Activated CD4-positive, alpha-beta T cell treated with anti-CD3 and anti-CD28 coated beads, Interleukin-2, amount 50 U/mL, for 16 hours (primary cell): ENCODE measurements at regions not wholly inside any gene's neighbourhood (a gene's known extent, or its start where the extent isn't known, plus 50 kb on each side); places are given as distances from the start of the nearest gene placed in this dataset.

ENCODE experiments used
- DNase-seq: peaks from one replicate; pipeline ENCODE4 v3.0.0-alpha.2; 2020

DNA sequence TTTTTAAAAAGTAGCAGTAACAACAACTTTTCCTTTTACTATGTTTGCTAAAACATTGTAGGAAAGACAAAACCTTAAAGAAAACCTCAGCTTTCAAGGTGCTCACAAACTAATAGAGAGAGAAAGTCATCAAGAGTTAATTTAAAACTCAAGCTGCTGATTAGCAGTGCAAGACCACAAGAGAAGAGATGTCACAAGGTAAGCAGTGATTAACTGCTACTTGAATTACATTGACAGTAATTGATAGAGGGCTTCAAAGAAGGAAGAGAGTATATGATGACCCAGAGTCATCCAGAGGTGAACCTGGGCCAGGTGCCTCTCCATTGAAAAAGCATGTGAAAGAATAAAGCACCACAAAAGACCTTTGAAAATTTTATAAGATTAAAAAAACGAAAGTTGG, 939.6 kb upstream of the CNTNAP5 start:
- DNase-seq = no peak

DNA sequence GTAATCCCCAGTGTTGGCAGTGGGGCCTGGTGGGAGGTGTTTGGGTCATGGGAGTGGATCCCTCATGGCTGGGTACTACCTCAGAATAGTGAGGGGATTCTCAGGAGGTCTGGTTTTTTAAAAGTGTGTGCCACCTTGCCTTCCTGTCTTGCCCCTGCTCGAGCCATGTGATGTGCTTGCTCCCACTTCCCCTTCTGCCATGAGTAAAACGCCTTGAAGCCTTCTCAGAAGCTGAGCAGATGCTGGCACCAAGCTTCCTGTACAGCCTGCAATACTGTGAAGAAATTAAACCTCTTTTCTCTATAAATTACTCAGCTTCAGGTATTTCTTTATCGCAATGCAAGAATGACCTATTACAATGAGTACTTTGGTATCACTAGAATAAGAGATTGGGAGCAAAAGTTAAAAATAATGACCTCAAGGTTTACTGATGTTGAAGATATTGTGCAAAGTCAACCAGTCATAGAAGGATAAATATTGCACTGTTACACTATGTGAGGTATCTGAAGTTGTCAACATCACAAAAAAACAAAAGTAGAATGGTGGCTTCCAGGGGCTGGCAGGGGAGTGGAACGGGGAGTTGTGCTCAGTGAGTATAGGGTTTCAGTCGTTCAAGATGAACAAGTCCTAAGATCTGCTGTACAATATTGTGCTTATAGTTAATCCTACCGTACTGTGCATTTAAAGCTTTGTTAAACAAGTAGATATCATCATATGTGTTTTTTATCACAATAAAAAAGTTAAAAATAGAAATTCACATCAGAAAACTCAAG, 938.3 kb upstream of the CNTNAP5 start:
- DNase-seq = no peak

DNA sequence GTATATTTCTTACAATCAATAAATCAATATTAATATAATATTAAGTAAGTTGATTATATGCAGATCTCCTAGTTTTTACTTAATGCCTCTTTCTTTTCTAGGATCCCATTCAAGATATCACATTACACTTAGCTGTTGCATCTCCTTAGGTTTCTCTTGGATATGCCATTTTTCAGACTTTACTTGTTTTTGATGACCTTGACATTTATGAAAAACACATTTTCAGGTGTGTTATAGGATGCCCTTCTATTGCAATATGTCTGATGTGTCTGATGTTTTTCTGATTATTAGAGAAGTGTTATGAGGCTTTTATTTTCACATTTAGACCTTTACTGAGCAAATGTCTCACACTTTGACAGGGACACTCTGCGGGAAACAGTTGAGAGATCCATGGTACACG, 933.6 kb upstream of the CNTNAP5 start:
- DNase-seq = no peak

DNA sequence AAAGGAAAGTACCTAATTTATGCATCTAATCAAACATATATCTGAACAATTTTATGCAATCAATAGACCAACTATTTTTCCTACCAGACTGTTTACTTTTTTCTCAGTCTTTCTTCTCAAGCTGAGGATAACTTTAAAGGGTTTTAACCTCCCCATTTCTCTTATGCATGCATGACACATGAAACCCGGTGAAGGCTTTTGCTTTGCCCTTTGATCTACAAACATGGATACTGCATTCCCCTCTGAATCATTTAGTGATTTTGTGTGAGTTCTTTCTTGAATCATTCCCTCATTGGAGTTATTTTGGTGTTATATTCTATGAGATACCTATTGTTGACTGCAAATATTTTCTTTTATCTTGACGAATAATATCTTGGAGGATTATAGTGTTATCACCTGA, 931.9 kb upstream of the CNTNAP5 start:
- no peak for DNase-seq

DNA sequence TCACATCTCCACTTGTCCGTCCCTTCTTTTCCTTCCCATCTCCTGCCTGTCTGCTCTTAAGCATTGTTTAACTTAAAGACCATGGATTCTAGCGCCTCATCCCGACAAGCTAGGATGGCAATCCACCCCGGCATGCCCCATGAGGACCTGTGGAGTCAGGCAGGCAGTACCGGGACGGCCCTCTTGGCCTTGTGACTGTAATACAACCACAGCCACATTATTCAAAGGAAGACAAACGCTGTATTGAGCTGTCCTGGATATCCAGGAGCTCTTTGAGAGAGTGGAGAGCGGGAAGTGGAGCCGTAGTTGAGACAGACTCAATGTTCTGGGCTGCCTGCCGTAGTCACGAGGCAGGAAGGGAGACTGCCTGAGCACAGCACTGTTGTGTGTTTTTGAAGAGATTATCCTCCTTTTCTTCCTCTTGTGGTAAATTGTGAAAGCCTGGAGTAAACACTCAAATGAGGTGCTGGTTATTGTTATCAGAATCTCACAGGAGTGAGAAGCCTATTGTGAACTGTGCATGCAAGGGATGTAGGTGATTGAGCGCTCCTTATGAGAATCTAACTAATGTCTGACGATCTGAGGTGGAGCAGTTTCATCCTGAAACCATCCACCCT, 929.8 kb upstream of the CNTNAP5 start:
- DNase-seq = no peak

DNA sequence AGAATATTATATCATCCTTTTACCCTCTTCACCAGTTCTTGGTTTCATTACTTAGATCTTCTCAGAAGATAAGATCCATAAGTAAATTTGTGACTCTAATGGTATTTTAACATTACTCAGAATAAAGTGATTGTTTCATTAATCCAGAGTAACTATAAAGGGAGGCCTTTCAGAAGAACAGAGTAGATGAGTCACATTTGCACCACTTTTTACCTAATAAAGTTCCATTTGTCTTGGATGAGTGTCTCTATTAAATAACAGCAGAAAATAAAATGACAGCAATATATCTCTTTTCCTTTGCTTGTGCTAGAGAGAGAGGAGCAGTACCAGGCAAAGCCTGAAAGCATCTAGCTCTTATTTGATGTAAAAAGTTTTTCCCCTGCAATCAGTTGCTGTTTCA, 926.5 kb upstream of the CNTNAP5 start:
- DNase-seq = no peak

DNA sequence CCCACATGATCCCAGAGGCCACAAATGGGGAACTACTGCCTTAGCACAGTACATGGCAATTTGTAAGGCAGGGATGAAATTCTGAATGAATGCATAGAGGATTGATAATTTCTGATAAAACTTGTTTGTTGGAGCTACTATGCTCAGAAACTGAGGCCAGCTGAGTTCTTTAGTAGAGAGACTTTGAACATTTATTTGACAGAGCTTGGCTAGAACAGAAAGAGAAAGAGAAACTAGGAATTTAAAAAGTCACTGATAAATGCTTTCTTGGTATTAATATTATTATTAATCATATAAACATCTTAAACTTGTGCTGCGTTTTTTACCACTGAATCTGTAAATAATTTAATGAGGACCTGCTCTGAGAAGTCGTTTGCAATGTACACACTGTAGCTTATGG, 923.7 kb upstream of the CNTNAP5 start:
- DNase-seq = no peak

DNA sequence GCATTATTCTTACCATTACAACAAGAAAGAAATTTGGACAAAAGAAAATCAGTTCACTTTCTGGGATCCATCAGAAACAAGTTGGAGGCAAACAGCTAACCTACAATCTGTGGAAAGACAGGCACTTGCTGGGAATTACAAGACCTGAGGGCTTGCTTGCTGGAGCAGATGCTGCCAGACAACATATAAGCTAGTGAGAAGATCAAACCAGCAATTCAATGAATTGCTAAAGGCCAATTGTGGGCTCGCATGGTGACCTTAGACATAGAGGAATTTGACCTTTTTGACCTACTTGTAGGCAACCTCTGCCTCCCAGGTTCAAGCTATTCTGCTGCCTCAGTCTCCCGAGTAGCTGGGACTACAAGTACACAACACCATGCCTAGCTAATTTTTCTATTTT, 921.2 kb upstream of the CNTNAP5 start:
- no peak for DNase-seq

DNA sequence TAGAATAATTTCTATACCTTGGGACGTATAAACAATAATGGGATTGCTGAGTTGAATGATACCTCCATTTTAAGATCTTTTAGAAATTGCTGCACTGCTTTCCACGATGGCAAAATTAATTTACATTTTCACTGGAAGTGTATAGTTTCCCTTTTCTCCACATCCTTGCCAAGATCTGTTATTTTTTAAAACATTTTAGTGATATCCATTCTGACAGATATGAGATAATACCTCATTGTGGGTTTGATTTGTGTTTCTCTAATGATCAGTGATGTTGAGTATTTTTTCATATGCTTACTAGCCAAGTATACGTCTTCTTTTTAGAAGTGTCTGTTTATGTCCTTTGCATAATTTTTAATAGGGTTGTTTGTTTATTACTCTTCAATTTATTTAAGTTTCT, 908.5 kb upstream of the CNTNAP5 start:
- DNase-seq = no peak

DNA sequence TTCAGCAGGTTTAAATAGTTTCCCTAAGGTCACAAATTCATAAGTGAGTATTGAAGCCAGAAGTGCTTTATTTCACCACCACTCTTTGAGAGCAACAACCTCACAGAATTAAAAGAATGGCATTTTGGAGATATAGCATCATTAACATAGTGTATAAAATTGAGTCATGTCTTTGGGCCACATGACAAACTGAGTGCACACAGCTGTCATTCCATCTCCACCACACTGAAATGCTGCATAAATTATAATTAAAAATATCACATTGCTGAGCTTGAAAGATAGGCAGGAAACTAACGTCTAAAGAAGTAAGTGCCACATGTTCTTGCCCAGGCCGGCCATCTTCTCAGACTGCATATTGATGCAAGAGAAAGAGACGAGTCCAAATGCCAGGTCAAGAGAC, 897.9 kb upstream of the CNTNAP5 start:
- DNase-seq = no peak

DNA sequence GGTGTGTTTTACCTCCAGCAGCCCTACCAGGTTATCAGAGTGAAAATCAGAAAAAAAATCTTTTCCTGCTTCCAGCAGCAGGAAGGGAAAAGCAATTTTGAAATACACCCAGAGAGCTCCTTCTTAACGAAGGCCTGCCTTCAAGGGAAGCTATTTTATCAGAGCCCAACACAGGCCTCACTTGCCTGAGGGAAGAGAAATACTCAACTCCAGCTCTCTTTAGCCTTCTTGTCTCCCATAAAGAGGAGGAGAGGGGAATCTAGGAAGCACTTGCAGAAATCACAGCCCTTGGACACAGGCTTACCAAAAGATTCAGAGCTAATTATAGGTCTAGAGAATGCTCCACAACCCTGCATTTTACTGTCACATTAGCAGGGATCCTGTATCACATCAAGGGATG, 896.1 kb upstream of the CNTNAP5 start:
- DNase-seq = no peak

DNA sequence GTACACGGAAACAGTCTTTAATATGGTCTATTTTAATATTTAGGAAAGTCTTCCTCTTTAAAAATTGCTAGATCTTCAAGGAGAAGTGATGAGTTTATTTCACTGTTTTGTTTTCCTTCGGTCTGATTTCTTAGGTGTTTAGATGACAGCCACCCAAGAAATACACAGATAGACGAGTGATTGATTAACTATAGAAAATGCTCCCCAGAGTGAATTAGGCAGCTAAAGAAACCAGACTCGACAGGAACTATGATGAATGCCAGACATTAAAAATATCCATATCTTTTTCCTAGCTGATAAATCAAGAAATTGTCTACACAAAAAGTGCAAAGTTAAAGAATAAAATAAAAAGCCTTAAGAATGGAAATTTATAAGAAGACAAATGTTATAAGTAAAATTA, 888.7 kb upstream of the CNTNAP5 start:
- DNase-seq = no peak

DNA sequence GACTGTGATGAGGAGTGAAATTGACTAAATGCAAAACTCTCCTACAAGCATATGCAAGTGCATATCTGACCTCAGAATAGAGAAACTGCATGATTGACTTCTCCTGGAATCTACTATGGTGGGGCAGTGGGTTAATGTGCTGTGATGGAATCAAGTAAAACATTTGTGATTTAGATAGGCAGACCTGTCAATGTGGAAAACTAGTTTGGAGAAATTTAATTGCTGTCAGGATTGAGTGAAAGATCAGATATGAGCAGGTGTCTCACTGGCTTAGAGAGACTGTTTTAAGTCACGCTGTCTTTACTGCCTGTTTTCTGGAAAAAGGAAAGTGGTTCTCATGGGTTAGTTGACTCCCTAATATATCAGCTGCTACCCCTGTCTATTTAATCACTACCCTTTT, 881.0 kb upstream of the CNTNAP5 start:
- DNase-seq = no peak

DNA sequence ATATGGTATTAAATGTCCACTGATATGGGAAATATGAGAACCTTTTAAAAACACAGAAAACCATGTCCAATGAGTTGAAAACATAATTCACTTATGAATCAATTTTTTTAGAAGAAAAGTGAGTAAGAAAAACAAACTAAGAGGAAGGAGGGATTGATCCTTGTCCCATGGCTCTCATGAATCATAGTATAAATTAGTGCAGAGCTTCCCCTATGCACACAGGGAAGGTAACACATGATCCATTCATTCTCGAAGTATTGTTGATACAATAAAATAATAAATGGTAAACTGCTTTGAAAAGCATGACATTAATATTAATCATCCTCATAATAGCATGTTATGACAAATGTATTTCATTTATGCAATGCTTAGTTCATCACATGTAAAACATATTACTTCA, 872.0 kb upstream of the CNTNAP5 start:
- no peak for DNase-seq

DNA sequence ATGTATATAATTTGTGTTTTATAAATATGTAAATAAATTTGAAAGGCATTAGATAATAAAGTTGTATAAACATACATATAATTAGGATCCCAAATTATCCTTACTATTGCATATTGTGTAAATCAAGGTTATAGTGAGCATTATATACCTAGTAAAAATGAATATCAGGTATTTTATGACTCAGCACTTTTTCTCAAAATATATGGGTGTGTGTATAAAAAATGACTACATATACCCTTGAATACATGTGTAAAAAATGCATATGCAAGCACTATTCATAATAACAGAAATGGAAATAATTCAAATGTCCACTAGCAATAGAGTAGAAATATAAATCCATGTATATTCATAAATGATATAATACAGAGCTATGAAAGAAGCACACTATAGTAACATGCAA, 870.9 kb upstream of the CNTNAP5 start:
- no peak for DNase-seq

DNA sequence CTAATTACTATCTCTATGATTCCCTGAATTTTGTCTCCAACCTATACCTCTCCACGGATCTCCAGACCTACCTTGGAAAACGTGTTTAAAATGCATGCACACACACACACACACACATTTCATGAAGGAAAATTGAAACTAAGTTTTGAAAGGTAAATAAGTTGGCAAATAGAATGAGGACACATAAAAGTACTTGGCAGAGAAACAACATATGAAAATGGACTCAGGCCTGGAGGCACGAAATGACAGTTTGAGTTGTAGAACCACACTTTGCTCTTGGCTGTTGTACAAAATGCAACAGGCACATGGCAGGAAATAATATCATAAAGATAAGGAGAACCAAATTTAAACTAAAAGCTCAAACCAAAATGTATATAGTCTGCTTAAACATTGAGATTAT, 868.1 kb upstream of the CNTNAP5 start:
- no peak for DNase-seq

DNA sequence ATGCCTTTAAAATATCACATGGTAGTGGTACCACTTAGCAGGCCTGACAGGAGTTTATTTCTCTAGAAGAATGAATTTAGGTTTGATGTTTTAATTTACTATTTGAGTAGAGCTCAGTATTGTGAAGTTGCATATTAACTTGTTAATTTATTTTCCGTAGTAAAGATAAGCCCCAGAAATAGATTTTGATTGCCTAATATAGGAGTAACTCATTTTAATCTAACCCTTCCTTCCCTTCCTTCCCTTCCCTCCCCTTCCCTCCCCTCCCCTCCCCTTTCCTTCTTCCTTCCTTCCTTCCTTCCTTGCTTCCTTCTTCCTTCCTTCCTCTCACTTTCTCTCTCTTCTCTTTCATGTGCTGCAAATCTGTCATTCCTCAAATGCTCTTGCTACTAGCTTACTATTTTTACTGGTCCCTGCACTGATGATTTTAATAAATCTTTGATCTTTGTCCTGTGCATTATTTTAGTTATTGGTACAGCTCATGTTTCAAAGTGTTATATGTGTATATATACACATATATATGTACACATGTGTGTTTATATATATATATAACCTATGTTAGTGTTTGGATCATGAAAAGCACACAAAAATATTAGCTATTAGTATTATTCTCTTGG, 862.6 kb upstream of the CNTNAP5 start:
- no peak for DNase-seq

DNA sequence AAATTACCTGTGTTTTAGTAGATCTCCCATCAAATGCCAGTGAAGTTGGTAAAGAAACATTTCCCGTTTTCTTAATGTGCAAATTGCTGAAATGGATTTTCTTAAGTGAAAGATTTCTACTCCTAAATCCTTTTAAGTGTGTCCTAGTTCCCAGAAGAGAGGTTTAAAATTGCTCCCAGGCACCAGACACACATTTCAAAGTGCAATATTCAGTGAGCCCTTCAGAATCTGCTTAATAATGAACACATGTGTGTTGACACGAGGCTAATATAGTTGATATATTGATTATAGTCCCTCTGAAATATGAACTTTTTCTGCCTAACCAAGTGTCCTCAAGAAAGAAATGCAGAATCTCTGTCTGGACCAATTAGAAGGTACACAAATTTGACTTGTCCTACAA, 861.7 kb upstream of the CNTNAP5 start:
- DNase-seq = no peak

DNA sequence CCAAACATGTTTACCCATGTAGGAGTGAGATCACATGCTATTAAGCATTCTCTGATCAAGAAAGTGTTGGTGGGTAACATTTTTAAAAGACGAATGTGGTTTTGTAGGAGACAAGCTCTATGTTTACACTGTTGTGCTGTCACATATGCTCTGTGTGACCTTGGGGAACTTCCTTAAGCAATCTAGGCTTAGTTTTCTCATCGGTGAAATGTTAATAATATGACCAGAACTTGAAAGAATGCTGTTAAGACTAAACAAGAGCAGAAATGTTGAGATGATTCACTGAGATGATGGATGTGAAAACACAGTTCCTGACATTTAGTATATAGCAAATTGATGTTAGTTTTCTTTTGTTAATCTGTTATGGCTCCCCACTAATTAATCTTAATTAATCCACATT, 860.9 kb upstream of the CNTNAP5 start:
- no peak for DNase-seq

DNA sequence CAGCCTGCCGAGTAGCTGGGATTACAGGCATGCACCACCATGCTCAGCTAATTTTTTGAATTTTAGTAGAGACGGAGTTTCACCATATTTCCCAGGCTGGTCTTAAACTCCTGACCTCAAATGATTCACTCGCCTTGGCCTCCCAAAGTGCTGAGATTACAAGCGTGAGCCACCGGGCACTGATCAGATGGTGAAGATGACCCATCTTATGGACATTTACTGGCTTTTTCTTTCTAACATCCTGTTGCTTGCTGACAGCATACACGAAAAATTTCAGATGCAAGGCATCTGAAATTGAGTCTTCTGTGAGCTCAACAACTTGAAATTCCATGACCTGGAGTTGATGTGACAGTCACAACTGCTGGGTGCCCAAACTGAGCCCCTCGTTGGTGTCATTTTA, 859.5 kb upstream of the CNTNAP5 start:
- DNase-seq = no peak

DNA sequence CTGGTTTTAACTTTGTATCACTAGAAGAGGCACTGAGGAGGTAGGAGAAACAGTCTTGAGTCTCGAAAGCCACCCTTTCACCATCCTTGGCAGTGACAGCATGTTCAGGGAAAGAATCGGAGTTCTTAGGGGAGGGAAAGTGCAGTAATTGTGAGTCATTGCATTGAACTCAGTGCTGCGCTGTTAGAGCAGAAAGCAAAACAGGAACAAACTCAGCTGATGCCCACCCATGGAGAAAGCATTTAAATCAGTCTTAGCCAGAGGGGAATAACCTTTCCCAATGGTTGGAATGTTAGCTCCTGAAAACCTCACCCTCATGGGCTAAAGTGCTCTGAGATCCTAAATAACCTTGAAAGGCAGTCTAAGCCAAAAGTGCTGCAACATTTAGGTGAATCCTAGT, 845.6 kb upstream of the CNTNAP5 start:
- no peak for DNase-seq

DNA sequence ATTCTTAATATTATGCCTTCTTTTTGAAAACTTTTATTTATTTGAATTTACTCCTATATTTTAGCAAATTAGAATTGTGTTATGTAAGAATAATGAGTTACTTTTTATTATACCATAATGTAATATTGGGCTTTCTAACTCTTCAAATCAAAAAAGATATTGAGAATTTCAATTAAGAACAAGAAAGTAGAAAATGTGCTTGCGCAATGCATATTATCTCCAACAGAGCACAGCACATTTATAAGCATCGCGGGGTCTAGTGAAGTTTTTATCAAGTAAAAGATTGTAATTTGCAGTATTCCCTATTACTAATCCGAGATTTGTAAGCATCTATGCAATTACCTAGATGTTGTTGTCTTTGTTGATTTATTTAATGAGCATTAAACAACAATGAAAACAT, 829.1 kb upstream of the CNTNAP5 start:
- DNase-seq = no peak

DNA sequence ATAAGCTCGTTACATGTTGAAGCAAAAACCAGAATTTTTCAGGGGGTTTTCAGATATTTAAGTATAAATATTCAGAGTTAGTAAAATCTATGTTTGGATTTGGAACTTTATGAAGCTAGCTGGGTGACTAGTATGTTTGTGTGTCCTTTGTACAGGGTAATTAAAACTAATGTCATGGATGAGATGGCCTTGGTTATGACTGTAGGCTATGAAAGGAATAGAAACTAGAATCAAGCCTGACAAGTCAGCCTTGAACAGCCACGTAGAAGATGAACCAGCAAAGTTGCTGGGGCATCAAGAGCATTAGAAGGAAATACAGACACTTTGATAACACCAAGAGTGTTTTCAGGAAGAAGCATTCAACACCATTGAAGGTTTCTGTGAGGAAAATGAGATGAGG, 825.1 kb upstream of the CNTNAP5 start:
- DNase-seq = no peak

DNA sequence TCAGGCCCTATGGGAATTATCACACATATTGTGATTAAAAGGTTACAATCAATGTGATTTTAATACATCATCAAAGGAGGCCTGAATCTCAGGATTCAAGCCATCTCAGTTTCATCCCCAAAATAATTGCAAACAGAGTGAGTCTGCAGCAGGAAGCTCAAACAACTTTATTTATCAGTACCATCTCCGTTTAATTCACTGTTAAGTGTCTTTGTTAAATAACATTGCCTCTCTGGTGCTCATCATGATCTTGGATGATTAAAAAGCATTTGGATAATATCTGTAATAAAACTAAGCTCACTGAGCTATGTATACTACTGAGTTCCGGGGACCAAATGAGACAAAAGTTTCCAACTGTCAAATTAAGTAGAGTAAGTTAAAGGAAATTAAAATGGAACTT, 817.8 kb upstream of the CNTNAP5 start:
- no peak for DNase-seq

DNA sequence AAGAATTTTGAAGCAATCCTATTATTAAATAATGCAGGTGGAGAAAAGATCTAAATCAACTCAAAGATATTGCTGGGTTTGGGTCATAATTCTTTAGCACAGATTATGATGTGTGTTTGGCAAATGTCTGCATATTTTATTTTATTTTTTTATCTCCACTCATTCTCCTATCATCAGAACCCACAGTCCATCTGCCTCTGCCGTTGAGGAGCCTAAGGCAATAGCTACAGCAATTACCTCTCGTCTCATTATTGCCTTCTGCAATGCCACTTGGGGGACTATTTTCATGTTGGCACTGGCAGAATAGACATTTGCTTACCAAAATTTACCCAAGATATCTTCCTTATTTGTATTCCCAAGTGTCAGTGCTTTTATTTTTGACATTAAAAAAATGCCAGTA, 815.9 kb upstream of the CNTNAP5 start:
- no peak for DNase-seq
